ENCODE measurements at regions not wholly inside any gene's neighbourhood (a gene's known extent, or its start where the extent isn't known, plus 50 kb on each side); places are given as distances from the start of the nearest gene placed in this dataset.
A peak's percentile ranks its signal among the peaks of the same experiment; 100 is the strongest.

DNA sequence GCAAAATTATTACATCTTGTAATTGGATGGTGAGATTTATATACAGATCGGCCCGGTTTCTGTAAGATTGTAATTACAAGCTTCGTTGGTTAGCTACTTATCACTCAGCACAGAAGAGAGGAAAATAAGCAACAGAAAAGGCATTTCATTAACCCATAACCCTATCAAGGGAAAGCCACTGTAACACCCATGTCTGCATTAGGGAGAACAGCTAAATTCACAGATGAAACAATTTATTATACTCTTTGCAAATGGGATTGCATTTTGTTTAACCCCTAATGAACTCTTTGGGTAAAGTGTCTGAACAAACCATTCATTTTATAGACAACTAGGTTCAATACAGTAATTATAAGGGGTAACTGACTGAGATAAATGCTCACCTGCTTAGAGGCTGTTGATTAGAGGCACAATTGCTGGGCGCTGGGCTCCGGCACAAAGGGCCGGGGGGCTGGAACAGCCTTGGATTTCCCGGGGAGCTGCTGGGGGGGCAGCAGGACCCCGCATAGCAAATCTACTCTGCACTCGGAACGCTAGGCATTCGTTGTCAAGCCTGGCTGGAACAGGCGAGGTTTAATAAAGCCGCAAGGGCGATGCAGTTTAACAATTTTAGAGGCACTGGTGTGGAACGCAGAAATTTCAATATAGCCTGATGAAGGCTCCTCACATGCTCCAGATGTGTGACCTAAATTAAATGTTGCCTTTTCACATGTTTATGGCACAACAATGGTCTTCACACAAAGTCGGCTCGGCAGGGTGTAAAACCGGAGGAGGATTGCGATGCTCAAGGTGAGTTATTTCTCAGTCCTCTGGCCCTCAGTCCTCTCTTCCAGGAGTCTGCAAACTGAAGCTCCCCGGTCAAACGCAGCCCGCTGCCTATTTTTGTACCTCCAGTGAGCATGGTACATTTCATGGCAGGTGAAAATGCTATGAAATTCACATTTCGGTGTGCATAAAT, 134.0 kb upstream of the IRX6 start:
- no peaks in the 10 kb centered on the region for H3K36me3 ChIP-seq
- H3K4me3 ChIP-seq = no peak overlapping the region
- H3K27me3 ChIP-seq = peaks cover under 1% of the 10 kb centered on the region

GRCh38 chr16:55192734-55193133, 131.3 kb upstream of the IRX6 start:
- H3K4me3 ChIP-seq = no peak overlapping the region
- peaks cover 7% of the 10 kb centered on the region for H3K9me3 ChIP-seq
- DNase-seq = no peak

More for the DNA sequence above, 134.0 kb upstream of the IRX6 start:
- H3K9me3 ChIP-seq = peaks cover 7% of the 10 kb centered on the region
- DNase-seq = no peak

DNA sequence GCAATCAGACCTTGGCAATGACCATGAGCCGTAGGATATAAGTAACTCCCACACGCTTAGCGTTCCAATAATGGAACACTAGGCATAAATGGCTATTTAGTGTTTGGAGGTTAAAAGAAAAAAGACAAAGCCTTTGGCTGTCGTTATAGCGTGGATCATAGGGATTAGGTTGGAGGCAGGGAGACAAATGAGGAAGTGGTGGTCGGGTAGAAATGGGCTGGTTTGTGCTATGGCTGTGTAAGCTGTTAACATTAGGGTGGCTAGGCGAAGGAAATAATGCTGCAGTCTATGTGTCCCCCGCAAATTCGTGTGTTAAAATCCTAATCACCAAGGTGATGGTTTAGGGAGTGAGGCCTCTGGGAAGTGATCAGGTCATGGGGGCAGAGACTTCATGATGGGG, 120.4 kb upstream of the IRX6 start:
- H3K9me3 ChIP-seq = peaks cover 3% of the 10 kb centered on the region; the same call in 1 of the 2 replicates
- no peak for DNase-seq
- H3K27me3 ChIP-seq = peaks cover 3% of the 10 kb centered on the region; the same call in 1 of the 2 replicates
- H3K4me3 ChIP-seq = no peak overlapping the region
- H3K36me3 ChIP-seq = no peaks in the 10 kb centered on the region

More at GRCh38 chr16:55192734-55193133, 131.3 kb upstream of the IRX6 start:
- Histone ChIP-seq H3K27me3 (peaks cover 4% of the 10 kb centered on the region), H3K36me3 (no peaks in the 10 kb centered on the region)

- H3K27me3 ChIP-seq = peaks cover 3% of the 10 kb centered on the region; the same call in 1 of the 2 replicates
- no peaks in the 10 kb centered on the region for H3K36me3 ChIP-seq
- no peaks in the 10 kb centered on the region for H3K9me3 ChIP-seq
- no peak overlapping the region for H3K4me3 ChIP-seq
- no peak for DNase-seq
Observed at GRCh38 chr16:55204069-55204468, 119.9 kb upstream of the IRX6 start.

GRCh38 chr16:55204923-55205322, 119.1 kb upstream of the IRX6 start:
- no peak for DNase-seq
- H3K36me3 ChIP-seq = no peaks in the 10 kb centered on the region
- H3K27me3 ChIP-seq = peaks cover 3% of the 10 kb centered on the region; the same call in 1 of the 2 replicates
- H3K4me3 ChIP-seq = no peak overlapping the region
- no peaks in the 10 kb centered on the region for H3K9me3 ChIP-seq

DNA sequence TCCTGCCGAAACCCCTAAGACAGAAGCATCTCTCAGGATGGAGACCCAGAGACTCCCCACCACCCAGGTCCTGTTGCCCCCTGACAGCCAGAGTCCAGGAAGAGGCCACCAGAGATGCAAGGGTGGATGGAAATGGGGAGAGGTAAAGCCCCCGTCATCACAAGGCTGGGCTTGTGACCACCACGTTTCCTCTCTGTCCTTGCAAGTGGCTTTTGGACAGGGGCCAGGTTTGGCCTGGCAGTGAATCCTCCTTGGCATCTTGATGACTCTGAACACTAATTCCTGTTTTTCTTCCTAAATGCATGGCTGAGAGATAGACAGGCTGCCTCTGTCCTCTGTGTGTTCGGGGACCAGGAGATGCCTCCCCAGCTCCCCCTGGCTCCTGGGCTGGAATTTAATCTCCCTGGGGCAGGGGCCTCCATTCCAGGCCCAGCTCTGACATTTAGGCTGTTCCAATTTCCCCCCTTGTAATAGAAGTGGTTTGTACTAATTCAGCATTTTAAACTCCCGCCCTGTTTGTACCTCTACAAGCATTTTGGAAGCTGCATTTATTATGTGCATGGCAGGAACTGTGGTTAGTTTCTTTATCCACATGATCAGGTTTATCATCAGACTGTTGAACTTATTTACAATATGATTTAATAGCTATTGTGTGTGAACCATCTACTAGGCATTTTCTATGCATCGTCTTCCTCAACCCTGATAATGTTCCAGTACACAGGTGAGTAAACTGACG, 116.1 kb upstream of the IRX6 start:
- Histone ChIP-seq H3K36me3 (no peaks in the 10 kb centered on the region), H3K27me3 (peaks cover 3% of the 10 kb centered on the region; the same call in 1 of the 2 replicates), H3K9me3 (no peaks in the 10 kb centered on the region), H3K4me3 (no peak overlapping the region)
- no peak for DNase-seq

DNA sequence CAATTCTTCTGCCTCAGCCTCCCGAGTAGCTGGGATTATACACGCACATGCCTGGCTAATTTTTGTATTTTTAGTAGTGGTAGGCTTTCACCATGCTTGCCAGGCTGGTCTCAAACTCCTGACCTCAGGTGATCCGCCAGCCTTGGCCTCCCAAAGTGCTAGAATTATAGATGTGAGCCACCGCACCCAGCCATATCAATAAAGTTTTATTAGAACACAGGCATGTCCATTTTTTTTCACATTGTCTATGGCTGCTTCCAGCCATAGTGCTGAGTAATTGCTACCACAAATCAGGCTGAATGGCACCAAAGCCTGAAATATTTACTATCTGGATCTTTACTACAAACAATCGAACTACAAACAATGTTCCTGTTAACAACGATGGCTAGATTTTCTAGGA, 114.4 kb upstream of the IRX6 start:
- no peaks in the 10 kb centered on the region for H3K9me3 ChIP-seq
- H3K36me3 ChIP-seq = no peaks in the 10 kb centered on the region
- H3K4me3 ChIP-seq = no peak overlapping the region
- H3K27me3 ChIP-seq = no peaks in the 10 kb centered on the region
- DNase-seq = no peak

GRCh38 chr16:55212791-55213190, 111.2 kb upstream of the IRX6 start:
- Histone ChIP-seq H3K27me3 (peaks cover 2% of the 10 kb centered on the region; the same call in 1 of the 2 replicates), H3K36me3 (no peaks in the 10 kb centered on the region), H3K4me3 (no peak overlapping the region), H3K9me3 (no peaks in the 10 kb centered on the region)
- no peak for DNase-seq

- Histone ChIP-seq H3K27me3 (peaks cover 2% of the 10 kb centered on the region; the same call in 1 of the 2 replicates), H3K4me3 (no peak overlapping the region), H3K9me3 (no peaks in the 10 kb centered on the region), H3K36me3 (no peaks in the 10 kb centered on the region)
- DNase-seq = no peak
Observed at GRCh38 chr16:55214412-55214811, 109.6 kb upstream of the IRX6 start.

GRCh38 chr16:55214974-55215494, 109.0 kb upstream of the IRX6 start:
- Histone ChIP-seq H3K9me3 (no peaks in the 10 kb centered on the region), H3K36me3 (no peaks in the 10 kb centered on the region), H3K27me3 (peaks cover 2% of the 10 kb centered on the region; the same call in 1 of the 2 replicates), H3K4me3 (no peak overlapping the region)
- DNase-seq = no peak

DNA sequence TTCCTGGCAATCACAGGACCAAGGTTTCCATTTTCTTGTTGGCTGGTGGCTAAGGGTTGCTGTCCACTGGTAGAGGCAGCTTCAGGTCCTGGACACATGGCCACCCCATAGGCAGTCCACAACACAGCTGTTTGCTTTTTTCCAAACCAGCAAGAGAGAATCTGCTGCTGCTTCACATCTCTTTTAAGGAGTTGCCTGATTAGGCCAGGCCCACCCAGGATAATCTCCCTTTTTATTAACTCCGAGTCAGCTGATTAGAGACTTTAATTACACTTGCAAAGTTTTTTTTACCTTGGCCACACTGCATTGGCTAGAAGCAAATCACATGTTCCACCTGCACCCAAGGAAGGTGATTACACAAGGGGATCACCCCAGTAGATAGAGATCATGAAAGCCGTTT, 106.6 kb upstream of the IRX6 start:
- H3K4me3 ChIP-seq = no peak overlapping the region
- DNase-seq = no peak
- peaks cover 2% of the 10 kb centered on the region; the same call in 1 of the 2 replicates for H3K27me3 ChIP-seq
- H3K9me3 ChIP-seq = no peaks in the 10 kb centered on the region
- no peaks in the 10 kb centered on the region for H3K36me3 ChIP-seq

- no peak for DNase-seq
- Histone ChIP-seq H3K9me3 (peaks cover 18% of the 10 kb centered on the region), H3K27me3 (no peaks in the 10 kb centered on the region), H3K36me3 (no peaks in the 10 kb centered on the region), H3K4me3 (no peak overlapping the region)
Observed at GRCh38 chr16:55221836-55222235, 102.2 kb upstream of the IRX6 start.

GRCh38 chr16:55222486-55222885, 101.5 kb upstream of the IRX6 start:
- Histone ChIP-seq H3K9me3 (peaks cover 18% of the 10 kb centered on the region), H3K4me3 (no peak overlapping the region), H3K36me3 (no peaks in the 10 kb centered on the region), H3K27me3 (0 out of 2 replicates have a peak, but pooled peaks cover 1% of the 10 kb centered on the region)
- no peak for DNase-seq

- Histone ChIP-seq H3K27me3 (peaks cover 23% of the 10 kb centered on the region; the same call in 1 of the 2 replicates), H3K4me3 (no peak overlapping the region), H3K9me3 (peaks cover 18% of the 10 kb centered on the region), H3K36me3 (no peaks in the 10 kb centered on the region)
- peak; percentile 39 for DNase-seq
Observed at GRCh38 chr16:55225972-55226542, 97.9 kb upstream of the IRX6 start.

DNA sequence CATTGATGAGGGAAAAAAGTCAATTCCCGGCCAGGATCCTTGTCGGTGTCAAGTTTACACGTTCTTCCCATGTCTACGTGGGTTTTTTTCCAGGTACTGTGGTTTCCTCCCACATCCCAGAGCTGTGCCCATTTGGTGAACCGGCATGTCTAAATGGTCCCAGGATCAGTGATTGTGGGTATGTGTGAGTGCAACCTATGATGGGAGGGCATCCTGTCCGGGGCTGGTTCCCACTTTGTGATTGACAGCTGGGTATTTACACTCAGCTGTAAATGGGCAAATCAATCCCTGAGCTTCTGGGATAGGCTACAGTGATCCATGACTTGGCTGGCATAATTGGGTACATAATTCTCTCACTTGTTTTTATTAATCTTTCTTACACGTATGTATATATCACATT, 91.2 kb upstream of the IRX6 start:
- Histone ChIP-seq H3K27me3 (peaks cover 25% of the 10 kb centered on the region), H3K4me3 (no peak overlapping the region), H3K36me3 (no peaks in the 10 kb centered on the region), H3K9me3 (no peaks in the 10 kb centered on the region)
- DNase-seq = no peak

DNA sequence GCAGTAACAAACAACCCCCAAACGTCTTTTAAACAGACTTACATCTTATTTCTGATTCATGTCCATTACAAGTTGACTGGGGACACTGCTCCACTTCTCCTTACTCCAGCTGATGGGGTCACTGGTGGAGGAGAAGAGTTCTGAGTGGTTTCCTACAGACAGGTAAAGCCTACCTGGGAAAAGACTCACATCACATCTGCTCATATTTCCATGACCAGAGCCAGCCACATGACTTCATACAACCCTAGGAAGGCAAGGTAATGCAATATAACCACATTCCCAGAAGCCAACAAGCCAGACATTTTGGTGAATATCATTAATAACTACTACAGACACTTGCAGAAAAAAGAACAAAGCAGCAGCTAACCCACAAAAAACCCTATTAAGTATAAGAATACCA, 90.5 kb upstream of the IRX6 start:
- H3K36me3 ChIP-seq = no peaks in the 10 kb centered on the region
- no peak overlapping the region for H3K4me3 ChIP-seq
- peaks cover 22% of the 10 kb centered on the region for H3K27me3 ChIP-seq
- DNase-seq = no peak
- H3K9me3 ChIP-seq = no peaks in the 10 kb centered on the region

DNA sequence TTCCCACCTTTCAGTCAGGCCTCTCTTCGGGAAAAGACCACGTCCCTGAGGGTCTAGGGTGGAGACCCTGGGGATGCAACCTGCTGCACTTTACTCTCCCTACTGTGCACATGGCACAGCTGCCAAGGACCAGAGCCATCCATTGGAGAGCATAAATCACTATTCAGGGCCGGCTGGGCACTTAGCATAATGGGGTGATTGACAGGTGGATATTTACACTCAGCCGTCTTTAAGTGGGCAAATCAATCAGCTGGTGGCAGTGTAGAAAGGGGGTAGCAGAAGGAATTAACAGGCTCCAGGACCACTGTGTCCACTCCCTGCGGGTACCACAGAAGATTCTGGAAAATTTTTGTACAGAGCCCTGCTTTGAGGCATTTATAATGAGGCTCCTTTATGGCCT, 87.3 kb upstream of the IRX6 start:
- Histone ChIP-seq H3K36me3 (no peaks in the 10 kb centered on the region), H3K27me3 (peaks cover 7% of the 10 kb centered on the region), H3K4me3 (no peak overlapping the region), H3K9me3 (no peaks in the 10 kb centered on the region)
- DNase-seq = no peak
